Loucy (cell line): ENCODE measurements at regions not wholly inside any gene's neighbourhood (a gene's known extent, or its start where the extent isn't known, plus 50 kb on each side); places are given as distances from the start of the nearest gene placed in this dataset.
"Not testable (repeated sequence)": the region's sequence is repeated elsewhere in the genome, so short reads cannot be mapped to it uniquely, and the experiment has no call there.

ENCODE experiments used
- H2AFZ ChIP-seq: fragments of 200-600 bp; sonication (generic); 2 replicates; pipeline ENCODE4 v1.6.0; 2016; ENCODE audit warnings: antibody characterized with exemption, mild to moderate bottlenecking, low read length, moderate library complexity
- H3F3A ChIP-seq: fragments of 200-600 bp; 2 replicates; pipeline ENCODE4 v1.6.0; 2016; ENCODE audit warnings: antibody characterized with exemption, low read depth, mild to moderate bottlenecking
- H3K27me3 ChIP-seq: fragments of 200-600 bp; sonication (generic); 2 replicates; pipeline ENCODE4 v1.6.1; 2014; ENCODE audit warnings: low read length, mild to moderate bottlenecking; ENCODE audit not compliant: insufficient read depth, poor library complexity, severe bottlenecking
- H3K36me3 ChIP-seq: fragments of 200-600 bp; sonication (generic); 2 replicates; pipeline ENCODE4 v1.6.1; 2016; ENCODE audit warnings: low read length; ENCODE audit not compliant: insufficient read depth
- H3K4me1 ChIP-seq: fragments of 200-600 bp; sonication (generic); 2 replicates; pipeline ENCODE4 v1.5.1; 2014; ENCODE audit warnings: low read length, mild to moderate bottlenecking; ENCODE audit not compliant: insufficient read depth, poor library complexity, severe bottlenecking
- H3K4me2 ChIP-seq: fragments of 200-600 bp; sonication (generic); 2 replicates; pipeline ENCODE4 v1.6.0; 2014; ENCODE audit warnings: antibody characterized with exemption, low read length, low read depth, mild to moderate bottlenecking; ENCODE audit not compliant: poor library complexity, severe bottlenecking
- H3K4me3 ChIP-seq: fragments of 200-600 bp; sonication (generic); 2 replicates; pipeline ENCODE4 v1.5.1; 2014; ENCODE audit warnings: low read length, mild to moderate bottlenecking, mixed read lengths; ENCODE audit not compliant: poor library complexity, severe bottlenecking
- H3K79me2 ChIP-seq: fragments of 200-600 bp; sonication (generic); 2 replicates; pipeline ENCODE4 v1.6.1; 2014; ENCODE audit warnings: low read length; ENCODE audit not compliant: insufficient read depth
- H3K9ac ChIP-seq: fragments of 200-600 bp; sonication (generic); 2 replicates; pipeline ENCODE4 v1.6.0; 2014; ENCODE audit warnings: mild to moderate bottlenecking, low read depth, low read length, moderate library complexity; ENCODE audit not compliant: poor library complexity, severe bottlenecking
- H3K9me2 ChIP-seq: fragments of 200-600 bp; sonication (generic); replicated peaks from 2 replicates; pipeline ENCODE4 v1.6.1; 2016; ENCODE audit warnings: low read depth, low read length, mixed read lengths
- H3K9me3 ChIP-seq: fragments of 200-600 bp; sonication (generic); 2 replicates; pipeline ENCODE4 v1.6.1; 2014; ENCODE audit warnings: mild to moderate bottlenecking, antibody characterized with exemption, low read length, low read depth; ENCODE audit not compliant: insufficient read depth
- H4K20me1 ChIP-seq: fragments of 200-600 bp; sonication (generic); 2 replicates; pipeline ENCODE4 v1.6.0; 2014; ENCODE audit warnings: antibody characterized with exemption, low read length, mild to moderate bottlenecking; ENCODE audit not compliant: insufficient read depth, poor library complexity, severe bottlenecking
- EZH2phosphoT487 ChIP-seq: fragments of 200-600 bp; IDR thresholded peaks from 2 replicates; pipeline ENCODE4 v1.6.1; 2018; ENCODE audit warnings: antibody characterized with exemption, mild to moderate bottlenecking, moderate library complexity, borderline replicate concordance
- TF ChIP-seq, protein P1 (sequence below): fragments of 200-600 bp; sonication (generic); conservative IDR thresholded peaks from 2 replicates; pipeline ENCODE4 v1.5.1; 2014; ENCODE audit warnings: mild to moderate bottlenecking, antibody characterized with exemption, low read length

DNA sequence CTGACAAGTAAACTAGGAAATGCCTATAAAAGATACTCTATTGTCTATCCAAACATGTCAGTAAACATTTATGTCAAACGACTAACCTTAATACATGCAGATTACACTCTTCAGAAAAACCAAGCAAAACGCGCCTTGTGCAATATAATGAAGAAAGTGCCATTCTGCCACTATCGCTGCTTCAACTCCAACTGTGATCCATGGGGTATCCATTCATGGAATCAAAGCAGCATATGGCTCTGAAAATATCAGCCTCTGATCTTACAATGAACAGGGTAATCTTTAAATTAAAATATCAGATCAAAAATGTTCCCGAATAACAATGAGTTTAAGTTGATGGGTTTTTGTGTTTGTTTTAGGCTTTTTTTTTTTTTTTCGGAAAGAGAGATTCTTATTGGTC is 105.5 kb upstream of the SETMAR start:
- no peak overlapping the region for H2AFZ ChIP-seq
- H4K20me1 ChIP-seq: no peaks in the 10 kb centered on the region
- 0 out of 2 replicates have a peak, but pooled peaks cover 2% of the 10 kb centered on the region for H3K9me3 ChIP-seq
- H3K9ac ChIP-seq: no peak overlapping the region
- no peak overlapping the region for H3K4me3 ChIP-seq
- H3K4me1 ChIP-seq: no peaks in the 10 kb centered on the region
- no peaks in the 10 kb centered on the region for H3F3A ChIP-seq
- H3K4me2 ChIP-seq: no peak overlapping the region
- TF ChIP-seq, protein P1, sequence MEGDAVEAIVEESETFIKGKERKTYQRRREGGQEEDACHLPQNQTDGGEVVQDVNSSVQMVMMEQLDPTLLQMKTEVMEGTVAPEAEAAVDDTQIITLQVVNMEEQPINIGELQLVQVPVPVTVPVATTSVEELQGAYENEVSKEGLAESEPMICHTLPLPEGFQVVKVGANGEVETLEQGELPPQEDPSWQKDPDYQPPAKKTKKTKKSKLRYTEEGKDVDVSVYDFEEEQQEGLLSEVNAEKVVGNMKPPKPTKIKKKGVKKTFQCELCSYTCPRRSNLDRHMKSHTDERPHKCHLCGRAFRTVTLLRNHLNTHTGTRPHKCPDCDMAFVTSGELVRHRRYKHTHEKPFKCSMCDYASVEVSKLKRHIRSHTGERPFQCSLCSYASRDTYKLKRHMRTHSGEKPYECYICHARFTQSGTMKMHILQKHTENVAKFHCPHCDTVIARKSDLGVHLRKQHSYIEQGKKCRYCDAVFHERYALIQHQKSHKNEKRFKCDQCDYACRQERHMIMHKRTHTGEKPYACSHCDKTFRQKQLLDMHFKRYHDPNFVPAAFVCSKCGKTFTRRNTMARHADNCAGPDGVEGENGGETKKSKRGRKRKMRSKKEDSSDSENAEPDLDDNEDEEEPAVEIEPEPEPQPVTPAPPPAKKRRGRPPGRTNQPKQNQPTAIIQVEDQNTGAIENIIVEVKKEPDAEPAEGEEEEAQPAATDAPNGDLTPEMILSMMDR: no peak
- TF ChIP-seq EZH2phosphoT487: no peak
- no peaks in the 10 kb centered on the region for H3K27me3 ChIP-seq
- no peaks in the 10 kb centered on the region for H3K36me3 ChIP-seq
- no peaks in the 10 kb centered on the region for H3K9me2 ChIP-seq
- H3K79me2 ChIP-seq: no peaks in the 10 kb centered on the region

DNA sequence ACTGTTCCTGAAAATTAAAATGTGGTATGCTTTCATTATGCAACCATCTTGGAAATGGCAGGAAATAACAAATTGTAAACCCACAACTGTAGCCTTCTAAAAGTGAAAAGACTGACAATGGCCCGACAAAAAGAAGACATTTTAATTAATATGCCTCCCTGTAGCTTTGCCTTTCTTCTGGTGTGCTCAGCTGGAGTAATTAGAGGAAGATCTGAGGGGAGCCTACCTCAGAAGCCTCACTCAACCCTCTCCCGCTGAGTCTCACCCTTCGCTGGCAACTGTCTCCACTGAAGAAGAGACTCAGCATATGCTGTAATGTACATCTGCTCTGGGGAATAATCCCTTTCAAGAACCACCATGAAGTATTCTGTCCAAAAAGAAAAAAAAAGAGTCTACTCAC is 104.7 kb upstream of the SETMAR start:
- Histone ChIP-seq H3F3A (no peaks in the 10 kb centered on the region), H3K9me2 (no peaks in the 10 kb centered on the region), H3K4me2 (no peak overlapping the region), H3K36me3 (no peaks in the 10 kb centered on the region), H3K9ac (no peak overlapping the region), H3K9me3 (no peaks in the 10 kb centered on the region), H3K27me3 (no peaks in the 10 kb centered on the region), H3K4me3 (no peak overlapping the region), H2AFZ (no peak overlapping the region), H3K4me1 (no peaks in the 10 kb centered on the region), H4K20me1 (no peaks in the 10 kb centered on the region), H3K79me2 (no peaks in the 10 kb centered on the region)
- no peak for TF ChIP-seq EZH2phosphoT487
- TF ChIP-seq, protein P1: no peak

DNA sequence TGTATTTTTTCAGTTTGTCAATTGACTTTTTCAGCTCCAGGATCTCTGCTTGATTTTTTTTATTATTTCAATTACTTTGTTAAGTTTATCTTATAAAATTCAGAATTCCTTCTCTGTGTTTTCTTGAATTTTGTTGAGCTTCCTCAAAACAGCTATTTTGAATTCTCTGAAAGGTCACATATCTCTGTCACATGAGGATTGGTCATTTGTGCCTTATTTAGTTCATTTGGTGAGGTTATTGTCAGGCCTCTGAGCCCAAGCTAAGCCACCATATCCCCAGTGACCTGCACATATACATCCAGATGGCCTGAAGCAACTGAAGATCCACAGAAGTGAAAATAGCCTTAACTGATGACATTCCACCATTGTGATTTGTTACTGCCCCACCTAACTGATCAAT is 98.4 kb upstream of the SETMAR start:
- H3K9me3 ChIP-seq, H3K4me1 ChIP-seq, H3K79me2 ChIP-seq, H2AFZ ChIP-seq, H3K9me2 ChIP-seq, H3F3A ChIP-seq, H3K4me2 ChIP-seq, H3K36me3 ChIP-seq, H3K27me3 ChIP-seq, H3K4me3 ChIP-seq, H3K9ac ChIP-seq, H4K20me1 ChIP-seq: not testable (repeated sequence)

DNA sequence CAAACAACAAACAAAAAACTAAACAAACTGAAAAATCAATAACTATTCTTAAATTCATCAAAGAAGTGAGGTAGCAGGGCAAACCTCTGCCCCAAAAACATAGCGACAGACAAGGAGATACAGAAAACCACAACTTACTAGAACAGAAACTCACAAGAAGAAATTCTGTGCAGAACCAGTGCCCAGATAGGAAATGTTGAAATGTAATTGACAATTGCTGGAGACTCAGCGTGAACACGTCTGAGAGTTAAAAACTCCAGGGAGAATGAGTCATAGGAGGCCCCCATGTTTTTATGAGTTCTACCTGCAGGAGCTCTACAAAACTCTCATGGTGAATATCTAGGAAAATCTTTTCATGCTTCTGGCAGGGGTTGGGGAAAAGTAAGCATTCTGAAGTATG is 95.5 kb upstream of the SETMAR start:
- no peak overlapping the region for H3K4me3 ChIP-seq
- TF ChIP-seq, protein P1: no peak
- no peak for TF ChIP-seq EZH2phosphoT487
- no peaks in the 10 kb centered on the region for H3K27me3 ChIP-seq
- H3K79me2 ChIP-seq: no peaks in the 10 kb centered on the region
- no peak overlapping the region for H2AFZ ChIP-seq
- no peak overlapping the region for H3K9ac ChIP-seq
- H3K36me3 ChIP-seq: no peaks in the 10 kb centered on the region
- no peaks in the 10 kb centered on the region for H4K20me1 ChIP-seq
- no peak overlapping the region for H3K4me2 ChIP-seq
- H3K9me3 ChIP-seq: no peaks in the 10 kb centered on the region
- no peaks in the 10 kb centered on the region for H3F3A ChIP-seq
- H3K9me2 ChIP-seq: no peaks in the 10 kb centered on the region
- H3K4me1 ChIP-seq: no peaks in the 10 kb centered on the region
